Heart left ventricle (tissue), 13 donors: ENCODE measurements at regions not wholly inside any gene's neighbourhood (a gene's known extent, or its start where the extent isn't known, plus 50 kb on each side); places are given as distances from the start of the nearest gene placed in this dataset.

Experiments
- CTCF ChIP-seq, 12 donors: fragments of 200-600 bp; sonication (generic) in 4 of 12; IDR thresholded peaks; one replicate each; pipeline versions ENCODE4 v1.5.0 to v1.8.0; 2018 to 2022; ENCODE audit warnings: antibody characterized with exemption in 12 of 12, mild to moderate bottlenecking in 5 of 12
- POLR2A ChIP-seq, 2 donors: fragments of 450-650 bp; IDR thresholded peaks; one replicate each; pipeline ENCODE4 v1.6.1; 2017; ENCODE audit warnings: antibody characterized with exemption in 2 of 2, mild to moderate bottlenecking in 2 of 2, moderate library complexity in 2 of 2
- donor health status: ischemic (EF 13 %, LVEDD 7.1; RV severe dilation, severe dysfunction).
- donor health status: DM: no; HTN: yes; CAD: no.
- donor health status: DM: no; HTN: no; CAD: no.
- donor health status: ischemic (EF 25% LVEDD 6.9; RV normal size, moderate dysfunction).
- donor health status: ischemic (EF 25% LVEDD 5.7; RV mildly dilated, moderate dysfunction).
- donor health status: ischemic (EF 35%, LVEDD 5.7; RV mildly dilated, moderate dysfunction).
- donor health status: nonischemic (EF 11% LVEDD 7.7; RV severe dilation, severe dysfunction).
- donor health status: DM: yes; HTN: yes; CAD: no.
- donor health status: PGD.
- donor health status: ischemic (EF 29% LVEDD 5.4; RV normal size, mild dysfunction).
- donor health status: nonischemic (EF 23%, LVEDD 6.1; RV moderate dilation, normal function).

GRCh38 chr3:182118066-182118465, 406.3 kb downstream of the SOX2 start:
- TF ChIP-seq CTCF (IDR thresholded peaks at IDR 0.05) (no peak), POLR2A (IDR thresholded peaks at IDR 0.05) (no peak)
